ENCODE measurements at regions not wholly inside any gene's neighbourhood (a gene's known extent, or its start where the extent isn't known, plus 50 kb on each side); places are given as distances from the start of the nearest gene placed in this dataset.

- no peaks in the 10 kb centered on the region for H3K9me3 ChIP-seq (ENCODE audit: low read length)
- no peak overlapping the region for H2AFZ ChIP-seq (ENCODE audit: low read length)
These were observed 337.5 kb upstream of the CITED2 start for GRCh38 chr6:139711804-139712585.

GRCh38 chr6:139710556-139710955, 336.1 kb upstream of the CITED2 start:
- H3K27me3 ChIP-seq (ENCODE audit: low read length) = no peaks in the 10 kb centered on the region
- no peaks in the 10 kb centered on the region for H3K9me2 ChIP-seq (replicated peaks; ENCODE audit: insufficient read depth, low read length)
- no peaks in the 10 kb centered on the region for H3K4me1 ChIP-seq (ENCODE audit: low read length)
- H2AFZ ChIP-seq (ENCODE audit: low read length) = no peak overlapping the region
- no peaks in the 10 kb centered on the region for H3K79me2 ChIP-seq (ENCODE audit: low read length)
- DNase-seq = peak; percentile 33
- no peak overlapping the region for H3K4me3 ChIP-seq (ENCODE audit: low read length)
- H3K9ac ChIP-seq (ENCODE audit: low read length) = no peak overlapping the region
- H3K36me3 ChIP-seq (ENCODE audit: insufficient read depth, low read length) = no peaks in the 10 kb centered on the region
- no peaks in the 10 kb centered on the region for H4K20me1 ChIP-seq (ENCODE audit: insufficient read depth, low read depth, low read length)
- no peak overlapping the region for H3K4me2 ChIP-seq (ENCODE audit: low read depth, low read length, poor library complexity, severe bottlenecking)
- no peaks in the 10 kb centered on the region for H3K9me3 ChIP-seq (ENCODE audit: low read length)
- H3K27ac ChIP-seq (ENCODE audit: low read length) = no peak overlapping the region

More at GRCh38 chr6:139711804-139712585, 337.5 kb upstream of the CITED2 start:
- Histone ChIP-seq H4K20me1 (ENCODE audit: insufficient read depth, low read depth, low read length) (no peaks in the 10 kb centered on the region), H3K4me2 (ENCODE audit: low read depth, low read length, poor library complexity, severe bottlenecking) (no peak overlapping the region), H3K9me2 (replicated peaks; ENCODE audit: insufficient read depth, low read length) (no peaks in the 10 kb centered on the region), H3K27ac (ENCODE audit: low read length) (no peak overlapping the region), H3K36me3 (ENCODE audit: insufficient read depth, low read length) (no peaks in the 10 kb centered on the region), H3K4me1 (ENCODE audit: low read length) (no peaks in the 10 kb centered on the region), H3K4me3 (ENCODE audit: low read length) (no peak overlapping the region), H3K27me3 (ENCODE audit: low read length) (no peaks in the 10 kb centered on the region), H3K79me2 (ENCODE audit: low read length) (no peaks in the 10 kb centered on the region), H3K9ac (ENCODE audit: low read length) (no peak overlapping the region)
- peak; percentile 29 for DNase-seq

GRCh38 chr6:139708337-139709199, 334.1 kb upstream of the CITED2 start:
- H3K9ac ChIP-seq (ENCODE audit: low read length) = no peak overlapping the region
- no peak overlapping the region for H3K4me2 ChIP-seq (ENCODE audit: low read depth, low read length, poor library complexity, severe bottlenecking)

GRCh38 chr6:139706912-139707311, 332.5 kb upstream of the CITED2 start:
- Histone ChIP-seq H3K9me3 (ENCODE audit: low read length) (no peaks in the 10 kb centered on the region), H3K79me2 (ENCODE audit: low read length) (no peaks in the 10 kb centered on the region), H3K27ac (ENCODE audit: low read length) (no peak overlapping the region), H4K20me1 (ENCODE audit: insufficient read depth, low read depth, low read length) (no peaks in the 10 kb centered on the region), H3K9me2 (replicated peaks; ENCODE audit: insufficient read depth, low read length) (no peaks in the 10 kb centered on the region), H2AFZ (ENCODE audit: low read length) (no peak overlapping the region), H3K9ac (ENCODE audit: low read length) (no peak overlapping the region), H3K4me2 (ENCODE audit: low read depth, low read length, poor library complexity, severe bottlenecking) (no peak overlapping the region), H3K36me3 (ENCODE audit: insufficient read depth, low read length) (no peaks in the 10 kb centered on the region), H3K4me1 (ENCODE audit: low read length) (no peaks in the 10 kb centered on the region), H3K4me3 (ENCODE audit: low read length) (no peak overlapping the region), H3K27me3 (ENCODE audit: low read length) (no peaks in the 10 kb centered on the region)
- no peak for DNase-seq

More at GRCh38 chr6:139708337-139709199, 334.1 kb upstream of the CITED2 start:
- no peaks in the 10 kb centered on the region for H3K9me2 ChIP-seq (replicated peaks; ENCODE audit: insufficient read depth, low read length)
- no peak for DNase-seq
- H3K27ac ChIP-seq (ENCODE audit: low read length) = no peak overlapping the region
- H3K4me1 ChIP-seq (ENCODE audit: low read length) = no peaks in the 10 kb centered on the region
- H3K27me3 ChIP-seq (ENCODE audit: low read length) = no peaks in the 10 kb centered on the region
- no peaks in the 10 kb centered on the region for H3K79me2 ChIP-seq (ENCODE audit: low read length)
- H3K9me3 ChIP-seq (ENCODE audit: low read length) = no peaks in the 10 kb centered on the region
- H4K20me1 ChIP-seq (ENCODE audit: insufficient read depth, low read depth, low read length) = no peaks in the 10 kb centered on the region
- no peaks in the 10 kb centered on the region for H3K36me3 ChIP-seq (ENCODE audit: insufficient read depth, low read length)
- H3K4me3 ChIP-seq (ENCODE audit: low read length) = no peak overlapping the region
- no peak overlapping the region for H2AFZ ChIP-seq (ENCODE audit: low read length)

- Histone ChIP-seq H2AFZ (ENCODE audit: low read length) (no peak overlapping the region), H3K9me2 (replicated peaks; ENCODE audit: insufficient read depth, low read length) (no peaks in the 10 kb centered on the region), H3K4me2 (ENCODE audit: low read depth, low read length, poor library complexity, severe bottlenecking) (no peak overlapping the region), H3K4me1 (ENCODE audit: low read length) (no peaks in the 10 kb centered on the region), H3K27me3 (ENCODE audit: low read length) (no peaks in the 10 kb centered on the region), H3K9ac (ENCODE audit: low read length) (no peak overlapping the region), H3K79me2 (ENCODE audit: low read length) (no peaks in the 10 kb centered on the region), H3K9me3 (ENCODE audit: low read length) (no peaks in the 10 kb centered on the region), H3K36me3 (ENCODE audit: insufficient read depth, low read length) (no peaks in the 10 kb centered on the region), H3K27ac (ENCODE audit: low read length) (no peak overlapping the region), H3K4me3 (ENCODE audit: low read length) (no peak overlapping the region), H4K20me1 (ENCODE audit: insufficient read depth, low read depth, low read length) (no peaks in the 10 kb centered on the region)
- no peak for DNase-seq
These were observed 330.8 kb upstream of the CITED2 start for GRCh38 chr6:139705284-139705683.

- no peak overlapping the region for H3K27ac ChIP-seq (ENCODE audit: low read length)
- DNase-seq = no peak
- no peaks in the 10 kb centered on the region for H3K36me3 ChIP-seq (ENCODE audit: insufficient read depth, low read length)
- H3K9me2 ChIP-seq (replicated peaks; ENCODE audit: insufficient read depth, low read length) = no peaks in the 10 kb centered on the region
- no peak overlapping the region for H3K4me2 ChIP-seq (ENCODE audit: low read depth, low read length, poor library complexity, severe bottlenecking)
- H3K9ac ChIP-seq (ENCODE audit: low read length) = no peak overlapping the region
- no peaks in the 10 kb centered on the region for H4K20me1 ChIP-seq (ENCODE audit: insufficient read depth, low read depth, low read length)
- H3K4me1 ChIP-seq (ENCODE audit: low read length) = no peaks in the 10 kb centered on the region
- no peak overlapping the region for H3K4me3 ChIP-seq (ENCODE audit: low read length)
- no peaks in the 10 kb centered on the region for H3K9me3 ChIP-seq (ENCODE audit: low read length)
- H3K27me3 ChIP-seq (ENCODE audit: low read length) = no peaks in the 10 kb centered on the region
- no peaks in the 10 kb centered on the region for H3K79me2 ChIP-seq (ENCODE audit: low read length)
- no peak overlapping the region for H2AFZ ChIP-seq (ENCODE audit: low read length)
These were observed 329.3 kb upstream of the CITED2 start for GRCh38 chr6:139703780-139704179.

- no peak overlapping the region for H2AFZ ChIP-seq (ENCODE audit: low read length)
- no peaks in the 10 kb centered on the region for H3K36me3 ChIP-seq (ENCODE audit: insufficient read depth, low read length)
- no peaks in the 10 kb centered on the region for H3K79me2 ChIP-seq (ENCODE audit: low read length)
- H3K4me3 ChIP-seq (ENCODE audit: low read length) = no peak overlapping the region
- no peaks in the 10 kb centered on the region for H3K27me3 ChIP-seq (ENCODE audit: low read length)
- H3K4me1 ChIP-seq (ENCODE audit: low read length) = no peaks in the 10 kb centered on the region
- no peak for DNase-seq
- H3K9ac ChIP-seq (ENCODE audit: low read length) = no peak overlapping the region
- no peaks in the 10 kb centered on the region for H4K20me1 ChIP-seq (ENCODE audit: insufficient read depth, low read depth, low read length)
- no peak overlapping the region for H3K4me2 ChIP-seq (ENCODE audit: low read depth, low read length, poor library complexity, severe bottlenecking)
- no peaks in the 10 kb centered on the region for H3K9me3 ChIP-seq (ENCODE audit: low read length)
- H3K9me2 ChIP-seq (replicated peaks; ENCODE audit: insufficient read depth, low read length) = no peaks in the 10 kb centered on the region
- no peak overlapping the region for H3K27ac ChIP-seq (ENCODE audit: low read length)
These were observed 328.3 kb upstream of the CITED2 start for GRCh38 chr6:139702706-139703105.

- no peak overlapping the region for H3K27ac ChIP-seq (ENCODE audit: low read length)
- H3K9me3 ChIP-seq (ENCODE audit: low read length) = no peaks in the 10 kb centered on the region
These were observed 327.2 kb upstream of the CITED2 start for GRCh38 chr6:139701695-139702094.

More at GRCh38 chr6:139701695-139702094, 327.2 kb upstream of the CITED2 start:
- Histone ChIP-seq H4K20me1 (ENCODE audit: insufficient read depth, low read depth, low read length) (no peaks in the 10 kb centered on the region), H3K4me1 (ENCODE audit: low read length) (no peaks in the 10 kb centered on the region), H3K9me2 (replicated peaks; ENCODE audit: insufficient read depth, low read length) (no peaks in the 10 kb centered on the region), H3K27me3 (ENCODE audit: low read length) (no peaks in the 10 kb centered on the region), H3K4me3 (ENCODE audit: low read length) (no peak overlapping the region), H2AFZ (ENCODE audit: low read length) (no peak overlapping the region), H3K4me2 (ENCODE audit: low read depth, low read length, poor library complexity, severe bottlenecking) (no peak overlapping the region), H3K79me2 (ENCODE audit: low read length) (no peaks in the 10 kb centered on the region), H3K36me3 (ENCODE audit: insufficient read depth, low read length) (no peaks in the 10 kb centered on the region), H3K9ac (ENCODE audit: low read length) (no peak overlapping the region)
- DNase-seq = no peak

Measured in Karpas-422 (cell line).